AG09319 (cell line): ENCODE measurements at regions not wholly inside any gene's neighbourhood (a gene's known extent, or its start where the extent isn't known, plus 50 kb on each side); places are given as distances from the start of the nearest gene placed in this dataset.
"Not testable (repeated sequence)": the region's sequence is repeated elsewhere in the genome, so short reads cannot be mapped to it uniquely, and the experiment has no call there.

Experiments
- DNase-seq: peaks from one replicate; pipeline ENCODE4 v3.0.0-alpha.2; 2010; ENCODE audit warnings: low read depth; ENCODE audit errors: extremely low read depth
- CTCF ChIP-seq: IDR thresholded peaks from 2 replicates; pipeline ENCODE4 v1.5.1; 2011; ENCODE audit warnings: low read depth, mild to moderate bottlenecking, inconsistent platforms, low read length, moderate library complexity

- TF ChIP-seq CTCF: no peak
- DNase-seq: no peak
Observed at GRCh38 chr6:155830531-155830930, 374.9 kb upstream of the NOX3 start.

GRCh38 chr6:155829646-155830045 lies 374.0 kb upstream of the NOX3 start:
- no peak for TF ChIP-seq CTCF
- no peak for DNase-seq

GRCh38 chr6:155828989-155829388 lies 373.4 kb upstream of the NOX3 start:
- no peak for DNase-seq
- TF ChIP-seq CTCF: no peak

- TF ChIP-seq CTCF: no peak
- no peak for DNase-seq
Observed at GRCh38 chr6:155818698-155819097, 363.1 kb upstream of the NOX3 start.

- DNase-seq: no peak
- TF ChIP-seq CTCF: no peak
Observed at GRCh38 chr6:155813548-155813947, 357.9 kb upstream of the NOX3 start.

GRCh38 chr6:155807243-155807642 lies 351.6 kb upstream of the NOX3 start:
- no peak for DNase-seq
- TF ChIP-seq CTCF: no peak

GRCh38 chr6:155801046-155801445 lies 345.4 kb upstream of the NOX3 start:
- DNase-seq: no peak
- no peak for TF ChIP-seq CTCF

GRCh38 chr6:155798876-155799275 lies 343.2 kb upstream of the NOX3 start:
- not testable (repeated sequence) for DNase-seq
